Cardiac muscle cell (in vitro differentiated cells and primary cell): ENCODE measurements at regions not wholly inside any gene's neighbourhood (a gene's known extent, or its start where the extent isn't known, plus 50 kb on each side); places are given as distances from the start of the nearest gene placed in this dataset.

ENCODE experiments used
- DNase-seq, 2 donors: peaks; one replicate each; pipeline versions ENCODE4 v3.0.0 to v3.0.0-alpha.2; 2010 to 2017; ENCODE audit warnings: low read depth in 1 of 2, low spot score in 1 of 2
- H3K27ac ChIP-seq: fragments of 200-600 bp; sonication (generic); 2 replicates; pipeline ENCODE4 v1.5.1; 2016
- H3K27me3 ChIP-seq: fragments of 200-600 bp; sonication (generic); 2 replicates; pipeline ENCODE4 v1.6.0; 2016; ENCODE audit warnings: control low read depth
- H3K36me3 ChIP-seq: fragments of 200-600 bp; sonication (generic); 2 replicates; pipeline ENCODE4 v1.5.1; 2016; ENCODE audit warnings: control low read depth
- H3K4me1 ChIP-seq: fragments of 200-600 bp; sonication (generic); 2 replicates; pipeline ENCODE4 v1.8.1; 2017; ENCODE audit warnings: low read depth, mild to moderate bottlenecking, mixed run types
- H3K4me3 ChIP-seq: fragments of 200-600 bp; sonication (generic); 2 replicates; pipeline ENCODE4 v1.5.1; 2016; ENCODE audit warnings: mild to moderate bottlenecking
- H3K9me3 ChIP-seq: fragments of 200-600 bp; sonication (generic); 2 replicates; pipeline ENCODE4 v1.5.1; 2017; ENCODE audit warnings: low read depth, mild to moderate bottlenecking, control low read depth
- CTCF ChIP-seq: IDR thresholded peaks from 2 replicates; pipeline ENCODE4 v1.5.1; 2012; ENCODE audit warnings: low read depth, mild to moderate bottlenecking, low read length

DNA sequence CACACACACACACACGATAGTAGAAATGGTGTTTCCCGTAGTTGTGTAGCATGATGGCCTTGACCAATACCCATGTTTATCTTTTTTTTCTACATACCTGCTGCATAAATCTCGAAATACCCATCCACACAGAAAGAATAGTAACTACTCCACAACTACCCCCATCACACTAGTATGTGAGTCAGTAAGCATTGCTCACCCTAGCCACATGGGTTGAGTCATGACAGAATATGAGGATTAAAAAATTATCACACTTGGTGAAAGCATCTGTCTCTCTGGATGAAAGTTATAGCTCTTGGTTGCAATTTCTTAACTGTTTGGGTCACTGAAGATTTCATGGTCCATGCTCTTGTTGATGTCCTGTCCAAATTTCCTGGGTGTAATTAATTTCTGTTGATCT, 103.4 kb upstream of the MDFIC start:
- Histone ChIP-seq H3K27ac (no peak overlapping the region), H3K4me1 (peaks cover 16% of the 10 kb centered on the region), H3K36me3 (no peaks in the 10 kb centered on the region), H3K4me3 (no peak overlapping the region), H3K27me3 (no peaks in the 10 kb centered on the region), H3K9me3 (no peaks in the 10 kb centered on the region)
- no peak for TF ChIP-seq CTCF
- peak in 1 of 2 donors; percentile 61 for DNase-seq

GRCh38 chr7:114819616-114820362, 102.1 kb upstream of the MDFIC start:
- DNase-seq = peak in 1 of 2 donors; percentile 96
- Histone ChIP-seq H3K4me3 (no peak overlapping the region), H3K36me3 (no peaks in the 10 kb centered on the region), H3K27me3 (no peaks in the 10 kb centered on the region), H3K27ac (no peak overlapping the region), H3K9me3 (no peaks in the 10 kb centered on the region), H3K4me1 (peaks cover 16% of the 10 kb centered on the region)
- no peak for TF ChIP-seq CTCF

DNA sequence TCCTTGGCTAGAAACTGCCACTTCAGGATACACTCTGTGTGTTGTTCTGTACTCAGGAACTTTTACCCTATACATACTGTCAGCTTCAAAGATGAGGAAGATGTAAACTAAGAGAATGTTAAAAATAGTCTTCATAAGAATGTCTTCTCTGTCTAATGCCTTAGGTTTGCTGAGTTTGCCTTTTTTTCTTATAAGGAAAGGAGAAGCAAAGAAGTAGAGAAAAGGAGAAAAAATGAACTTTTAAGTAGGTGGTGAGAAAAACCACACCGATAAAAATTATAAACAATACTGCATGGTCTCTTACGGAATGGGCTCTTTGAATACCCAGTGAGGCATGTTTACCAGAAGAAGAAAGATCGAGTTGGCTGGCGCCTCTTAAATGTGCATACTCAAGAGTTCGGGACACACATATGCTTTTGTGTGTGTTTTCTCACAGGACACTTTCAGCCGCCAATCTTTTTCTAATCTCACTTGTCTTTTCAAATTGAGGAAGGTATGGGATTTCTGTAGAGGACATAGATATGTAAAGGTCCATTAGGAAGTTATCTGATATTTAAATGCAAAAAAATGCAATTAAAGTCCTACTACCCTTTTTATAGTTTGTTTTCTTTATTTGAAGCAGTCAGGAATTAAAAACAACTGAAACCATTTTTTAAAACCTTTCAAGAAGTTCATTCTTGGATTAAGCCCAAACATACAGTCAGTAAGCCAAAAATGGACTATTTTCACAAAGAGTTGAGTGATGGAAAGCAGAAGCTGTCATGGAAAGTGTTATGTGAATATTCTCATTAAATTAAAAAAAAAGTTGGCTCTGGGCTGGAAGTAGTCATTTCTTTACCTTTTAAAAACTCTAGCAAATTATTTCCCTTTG, 100.6 kb upstream of the MDFIC start:
- DNase-seq = peak; percentile 18 to 60
- H3K9me3 ChIP-seq = no peaks in the 10 kb centered on the region
- no peak overlapping the region for H3K4me3 ChIP-seq
- no peaks in the 10 kb centered on the region for H3K36me3 ChIP-seq
- H3K4me1 ChIP-seq = peaks cover 16% of the 10 kb centered on the region
- no peak for TF ChIP-seq CTCF
- no peak overlapping the region for H3K27ac ChIP-seq
- no peaks in the 10 kb centered on the region for H3K27me3 ChIP-seq

DNA sequence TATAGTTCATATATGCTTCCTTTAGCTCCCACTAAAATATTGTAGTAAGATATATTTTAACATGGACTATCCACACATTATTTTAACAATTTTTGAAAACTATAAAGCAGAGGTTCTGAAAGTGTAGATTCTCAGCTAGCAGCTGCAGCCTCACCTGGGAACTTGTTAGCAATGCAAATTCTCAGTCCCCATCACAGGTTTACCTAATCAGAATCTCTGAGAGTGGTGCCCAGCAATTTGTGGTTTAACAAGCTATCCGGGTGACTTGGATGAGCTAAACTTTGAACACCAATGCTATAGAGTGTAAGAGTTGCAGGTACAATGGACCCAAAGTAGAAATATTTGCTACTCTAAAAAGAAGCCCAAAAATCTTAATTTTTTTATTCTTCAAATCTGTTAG, 99.8 kb upstream of the MDFIC start:
- TF ChIP-seq CTCF = no peak
- Histone ChIP-seq H3K36me3 (no peaks in the 10 kb centered on the region), H3K4me1 (peaks cover 16% of the 10 kb centered on the region), H3K9me3 (no peaks in the 10 kb centered on the region), H3K27ac (no peak overlapping the region), H3K27me3 (no peaks in the 10 kb centered on the region), H3K4me3 (no peak overlapping the region)
- DNase-seq = no peak

- H3K4me3 ChIP-seq = no peak overlapping the region
- H3K9me3 ChIP-seq = no peaks in the 10 kb centered on the region
- H3K27me3 ChIP-seq = no peaks in the 10 kb centered on the region
- no peak for DNase-seq
- H3K4me1 ChIP-seq = peaks cover 16% of the 10 kb centered on the region
- no peak for TF ChIP-seq CTCF
- H3K27ac ChIP-seq = no peak overlapping the region
- no peaks in the 10 kb centered on the region for H3K36me3 ChIP-seq
Observed at GRCh38 chr7:114822844-114823243, 99.0 kb upstream of the MDFIC start.
